Stimulated activated naive B cell treated with anti-CD40 and anti-IgM and Interleukin-4, amounts not matched to agents 10 μg/mL and 1 μg/mL and 100 μg/mL, for 72 hours (primary cell): ENCODE measurements at regions not wholly inside any gene's neighbourhood (a gene's known extent, or its start where the extent isn't known, plus 50 kb on each side); places are given as distances from the start of the nearest gene placed in this dataset.
"Not testable (repeated sequence)": the region's sequence is repeated elsewhere in the genome, so short reads cannot be mapped to it uniquely, and the experiment has no call there.

Source experiments
- ATAC-seq, 2 donors: fragments of 150-1000 bp; cut with Tn5 transposase; replicated peaks; 2 replicates each; pipeline ENCODE4 v1.10.0; 2021; ENCODE audit warnings: moderate library complexity in 1 of 2
- DNase-seq: peaks from one replicate; pipeline ENCODE4 v3.0.0; 2021
- H3K27ac Mint-ChIP-seq: one replicate; pipeline ENCODE4 v1.8.0; 2022; ENCODE audit warnings: mild to moderate bottlenecking, mixed read lengths
- H3K27me3 Mint-ChIP-seq, 2 donors: one replicate each; pipeline ENCODE4 v1.8.0; 2022; ENCODE audit warnings: mixed read lengths in 2 of 2
- H3K36me3 Mint-ChIP-seq, 2 donors: one replicate each; pipeline ENCODE4 v1.8.0; 2022; ENCODE audit warnings: mixed read lengths in 2 of 2, mild to moderate bottlenecking in 1 of 2
- H3K4me1 Mint-ChIP-seq, 2 donors: one replicate each; pipeline ENCODE4 v1.8.0; 2022; ENCODE audit warnings: mixed read lengths in 2 of 2, mild to moderate bottlenecking in 1 of 2
- H3K4me3 Mint-ChIP-seq, 2 donors: one replicate each; pipeline ENCODE4 v1.8.0; 2022; ENCODE audit warnings: mild to moderate bottlenecking in 2 of 2, mixed read lengths in 2 of 2, moderate library complexity in 1 of 2
- H3K9me3 Mint-ChIP-seq, 2 donors: one replicate each; pipeline ENCODE4 v1.8.0; 2022; ENCODE audit warnings: mixed read lengths in 2 of 2, mild to moderate bottlenecking in 1 of 2

GRCh38 chr2:35501076-35501475, 854.5 kb upstream of the CRIM1 start:
- Mint-ChIP-seq H3K36me3 (no peaks in the 10 kb centered on the region), H3K4me3 (no peak overlapping the region), H3K27ac (no peak overlapping the region), H3K9me3 (peaks cover 0 to 3% of the 10 kb centered on the region in 2 donors), H3K27me3 (no peaks in the 10 kb centered on the region), H3K4me1 (no peaks in the 10 kb centered on the region)
- DNase-seq: no peak
- no peak for ATAC-seq

- H3K4me1 Mint-ChIP-seq: no peaks in the 10 kb centered on the region
- H3K4me3 Mint-ChIP-seq: no peak overlapping the region
- H3K36me3 Mint-ChIP-seq: no peaks in the 10 kb centered on the region
- no peaks in the 10 kb centered on the region for H3K27me3 Mint-ChIP-seq
- ATAC-seq: no peak
- H3K27ac Mint-ChIP-seq: no peak overlapping the region
- no peak for DNase-seq
- peaks cover 0 to 2% of the 10 kb centered on the region in 2 donors for H3K9me3 Mint-ChIP-seq
Measured at GRCh38 chr2:35496022-35496421, 859.6 kb upstream of the CRIM1 start.

- ATAC-seq (no peak), DNase-seq (no peak)
- no peak overlapping the region for H3K27ac Mint-ChIP-seq
- H3K4me3 Mint-ChIP-seq: no peak overlapping the region
- peaks cover 0 to 2% of the 10 kb centered on the region in 2 donors for H3K9me3 Mint-ChIP-seq
- no peaks in the 10 kb centered on the region for H3K36me3 Mint-ChIP-seq
- H3K27me3 Mint-ChIP-seq: no peaks in the 10 kb centered on the region
- no peaks in the 10 kb centered on the region for H3K4me1 Mint-ChIP-seq
Measured at GRCh38 chr2:35495182-35495581, 860.4 kb upstream of the CRIM1 start.

- not testable (repeated sequence) for H3K27ac Mint-ChIP-seq, ATAC-seq, H3K4me3 Mint-ChIP-seq, H3K36me3 Mint-ChIP-seq, H3K4me1 Mint-ChIP-seq, DNase-seq, H3K27me3 Mint-ChIP-seq
- peaks cover 15 to 23% of the 10 kb centered on the region in 2 donors for H3K9me3 Mint-ChIP-seq
Measured at GRCh38 chr2:35478121-35478520, 877.5 kb upstream of the CRIM1 start.

GRCh38 chr2:35468245-35468644, 887.3 kb upstream of the CRIM1 start:
- ATAC-seq: no peak
- no peak for DNase-seq
- Mint-ChIP-seq H3K4me3 (no peak overlapping the region), H3K9me3 (peaks cover 0 to 2% of the 10 kb centered on the region in 2 donors), H3K27ac (no peak overlapping the region), H3K36me3 (no peaks in the 10 kb centered on the region), H3K4me1 (no peaks in the 10 kb centered on the region), H3K27me3 (no peaks in the 10 kb centered on the region)

GRCh38 chr2:35463805-35464596, 891.6 kb upstream of the CRIM1 start:
- Mint-ChIP-seq H3K9me3 (no peaks in the 10 kb centered on the region), H3K36me3 (no peaks in the 10 kb centered on the region), H3K27me3 (no peaks in the 10 kb centered on the region), H3K4me3 (no peak overlapping the region), H3K4me1 (no peaks in the 10 kb centered on the region), H3K27ac (no peak overlapping the region)
- DNase-seq: no peak
- ATAC-seq: no peak

GRCh38 chr2:35462226-35462998, 893.2 kb upstream of the CRIM1 start:
- H3K27me3 Mint-ChIP-seq: no peaks in the 10 kb centered on the region
- H3K36me3 Mint-ChIP-seq: no peaks in the 10 kb centered on the region
- no peak for ATAC-seq
- H3K4me3 Mint-ChIP-seq: no peak overlapping the region
- H3K4me1 Mint-ChIP-seq: no peaks in the 10 kb centered on the region
- DNase-seq: no peak
- no peaks in the 10 kb centered on the region for H3K9me3 Mint-ChIP-seq
- H3K27ac Mint-ChIP-seq: no peak overlapping the region

- Mint-ChIP-seq H3K36me3 (no peaks in the 10 kb centered on the region), H3K27ac (no peak overlapping the region), H3K9me3 (no peaks in the 10 kb centered on the region), H3K27me3 (no peaks in the 10 kb centered on the region), H3K4me1 (no peaks in the 10 kb centered on the region), H3K4me3 (no peak overlapping the region)
- no peak for ATAC-seq
- DNase-seq: no peak
Measured at GRCh38 chr2:35461406-35461805, 894.2 kb upstream of the CRIM1 start.

- Mint-ChIP-seq H3K27me3 (no peaks in the 10 kb centered on the region), H3K4me1 (no peaks in the 10 kb centered on the region), H3K27ac (no peak overlapping the region), H3K36me3 (no peaks in the 10 kb centered on the region), H3K4me3 (no peak overlapping the region), H3K9me3 (no peaks in the 10 kb centered on the region)
- DNase-seq: no peak
- ATAC-seq: no peak
Measured at GRCh38 chr2:35454966-35455638, 900.5 kb upstream of the CRIM1 start.

GRCh38 chr2:35447821-35448220, 907.8 kb upstream of the CRIM1 start:
- DNase-seq (no peak), ATAC-seq (no peak)
- H3K4me1 Mint-ChIP-seq: no peaks in the 10 kb centered on the region
- H3K36me3 Mint-ChIP-seq: no peaks in the 10 kb centered on the region
- no peaks in the 10 kb centered on the region for H3K9me3 Mint-ChIP-seq
- no peak overlapping the region for H3K27ac Mint-ChIP-seq
- no peak overlapping the region for H3K4me3 Mint-ChIP-seq
- H3K27me3 Mint-ChIP-seq: no peaks in the 10 kb centered on the region

GRCh38 chr2:35447215-35447614, 908.4 kb upstream of the CRIM1 start:
- ATAC-seq (no peak), DNase-seq (no peak)
- Mint-ChIP-seq H3K4me1 (no peaks in the 10 kb centered on the region), H3K36me3 (no peaks in the 10 kb centered on the region), H3K27me3 (no peaks in the 10 kb centered on the region), H3K9me3 (no peaks in the 10 kb centered on the region), H3K27ac (no peak overlapping the region), H3K4me3 (no peak overlapping the region)

GRCh38 chr2:35443087-35443486, 912.5 kb upstream of the CRIM1 start:
- Mint-ChIP-seq H3K36me3 (no peaks in the 10 kb centered on the region), H3K4me1 (no peaks in the 10 kb centered on the region), H3K4me3 (no peak overlapping the region), H3K27ac (no peak overlapping the region), H3K27me3 (no peaks in the 10 kb centered on the region), H3K9me3 (no peaks in the 10 kb centered on the region)
- DNase-seq (no peak), ATAC-seq (no peak)

- not testable (repeated sequence) for H3K27ac Mint-ChIP-seq, H3K36me3 Mint-ChIP-seq, H3K9me3 Mint-ChIP-seq, ATAC-seq, H3K4me1 Mint-ChIP-seq, H3K27me3 Mint-ChIP-seq, H3K4me3 Mint-ChIP-seq, DNase-seq
Measured at GRCh38 chr2:35441575-35441974, 914.0 kb upstream of the CRIM1 start.

GRCh38 chr2:35440308-35440707, 915.3 kb upstream of the CRIM1 start:
- not testable (repeated sequence) for H3K27ac Mint-ChIP-seq, DNase-seq, H3K4me3 Mint-ChIP-seq, H3K27me3 Mint-ChIP-seq, ATAC-seq, H3K36me3 Mint-ChIP-seq, H3K4me1 Mint-ChIP-seq, H3K9me3 Mint-ChIP-seq

GRCh38 chr2:35436893-35437292, 918.7 kb upstream of the CRIM1 start:
- H3K4me1 Mint-ChIP-seq, H3K36me3 Mint-ChIP-seq, ATAC-seq, H3K27ac Mint-ChIP-seq, DNase-seq, H3K27me3 Mint-ChIP-seq, H3K9me3 Mint-ChIP-seq, H3K4me3 Mint-ChIP-seq: not testable (repeated sequence)
